GM21717 (cell line): ENCODE measurements at regions not wholly inside any gene's neighbourhood (a gene's known extent, or its start where the extent isn't known, plus 50 kb on each side); places are given as distances from the start of the nearest gene placed in this dataset.

ENCODE experiments used
- ATAC-seq: cut with Tn5 transposase; IDR thresholded peaks from one replicate; pipeline ENCODE4 v1.9.1; 2021; ENCODE audit warnings: mild to moderate bottlenecking, moderate library complexity; ENCODE audit not compliant: unreplicated experiment

- no peak for ATAC-seq
These were observed 337.2 kb upstream of the SLC39A10 start for GRCh38 chr2:195319548-195320412.

GRCh38 chr2:195319112-195319460 is 337.9 kb upstream of the SLC39A10 start:
- ATAC-seq: no peak

GRCh38 chr2:195318440-195319111 is 338.4 kb upstream of the SLC39A10 start:
- no peak for ATAC-seq

- no peak for ATAC-seq
These were observed 339.5 kb upstream of the SLC39A10 start for GRCh38 chr2:195317550-195317949.

GRCh38 chr2:195316486-195316885 is 340.5 kb upstream of the SLC39A10 start:
- no peak for ATAC-seq

- ATAC-seq: peak; percentile 66
These were observed 343.1 kb upstream of the SLC39A10 start for GRCh38 chr2:195313962-195314361.

- ATAC-seq: no peak
These were observed 344.4 kb upstream of the SLC39A10 start for GRCh38 chr2:195312662-195313061.

GRCh38 chr2:195308163-195308562 is 348.9 kb upstream of the SLC39A10 start:
- no peak for ATAC-seq

GRCh38 chr2:195307751-195308150 is 349.3 kb upstream of the SLC39A10 start:
- no peak for ATAC-seq

GRCh38 chr2:195304310-195304709 is 352.7 kb upstream of the SLC39A10 start:
- no peak for ATAC-seq

- no peak for ATAC-seq
These were observed 356.4 kb upstream of the SLC39A10 start for GRCh38 chr2:195300631-195301030.

- ATAC-seq: no peak
These were observed 357.4 kb upstream of the SLC39A10 start for GRCh38 chr2:195299600-195299999.

- no peak for ATAC-seq
These were observed 360.5 kb upstream of the SLC39A10 start for GRCh38 chr2:195296490-195296889.

- no peak for ATAC-seq
These were observed 367.9 kb upstream of the SLC39A10 start for GRCh38 chr2:195289081-195289480.

- no peak for ATAC-seq
These were observed 377.1 kb upstream of the SLC39A10 start for GRCh38 chr2:195279840-195280427.

- ATAC-seq: no peak
These were observed 386.5 kb upstream of the SLC39A10 start for GRCh38 chr2:195270466-195271039.

GRCh38 chr2:195269220-195269619 is 387.8 kb upstream of the SLC39A10 start:
- ATAC-seq: no peak

- no peak for ATAC-seq
These were observed 399.0 kb upstream of the SLC39A10 start for GRCh38 chr2:195257979-195258378.

- ATAC-seq: no peak
These were observed 405.0 kb upstream of the SLC39A10 start for GRCh38 chr2:195252018-195252417.

GRCh38 chr2:195251214-195251613 is 405.8 kb upstream of the SLC39A10 start:
- ATAC-seq: no peak

- ATAC-seq: no peak
These were observed 418.2 kb upstream of the SLC39A10 start for GRCh38 chr2:195238826-195239225.

GRCh38 chr2:195238379-195238778 is 418.6 kb upstream of the SLC39A10 start:
- no peak for ATAC-seq
